Occipital lobe (tissue), 1 donor: ENCODE measurements at regions not wholly inside any gene's neighbourhood (a gene's known extent, or its start where the extent isn't known, plus 50 kb on each side); places are given as distances from the start of the nearest gene placed in this dataset.

ENCODE experiments used
- DNase-seq: peaks from one replicate; lab custom pipeline; 2025; lab: John Stamatoyannopoulos, UW

DNA sequence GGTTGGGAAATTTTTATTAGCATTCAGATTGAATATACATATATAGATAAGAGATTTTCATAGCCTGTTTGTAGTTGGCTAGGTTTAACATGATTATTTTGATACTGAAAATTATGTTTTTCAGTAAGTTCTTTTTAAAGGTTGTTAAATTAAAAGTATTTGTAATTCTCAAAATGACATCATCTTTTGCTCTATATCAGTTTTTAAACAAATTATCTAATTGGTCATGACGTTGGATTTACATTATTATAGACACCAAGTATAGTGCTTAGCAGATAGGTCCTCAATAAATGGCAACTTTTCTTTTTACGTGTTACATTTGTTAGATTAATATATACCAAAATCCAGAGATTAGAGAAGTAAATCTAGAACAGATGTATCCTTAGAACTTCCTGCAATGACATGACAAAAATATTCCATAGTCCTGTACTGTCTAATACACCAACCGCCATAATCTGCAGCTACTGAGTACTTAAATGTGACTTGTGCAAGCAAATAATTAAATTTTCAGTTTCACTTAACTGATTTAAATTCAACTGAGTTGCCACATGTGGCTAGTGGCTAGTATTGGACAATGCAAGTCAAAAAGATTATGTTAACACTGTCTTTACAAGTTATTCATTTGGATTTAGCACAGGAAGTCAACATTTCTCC lies 1613.1 kb upstream of the TENM3 start:
- no peak for DNase-seq

DNA sequence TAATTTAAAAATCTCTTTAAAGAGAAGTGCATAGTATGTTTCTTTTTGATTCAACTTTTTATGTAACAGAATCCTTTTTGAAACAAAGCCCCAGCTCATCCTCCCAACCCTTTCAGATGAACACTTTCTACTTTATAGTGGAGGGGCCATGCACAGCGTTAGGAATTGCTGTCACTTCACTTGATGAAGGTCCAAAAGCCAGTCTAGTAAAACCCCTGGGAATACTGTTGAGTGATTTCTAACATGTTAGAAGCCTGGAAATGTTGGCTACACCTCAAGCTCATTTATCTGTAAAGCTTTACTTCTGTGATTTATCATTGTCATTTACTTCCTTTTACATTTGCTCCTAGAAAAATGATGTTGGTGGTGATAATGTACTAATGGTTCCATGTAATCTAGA lies 1608.9 kb upstream of the TENM3 start:
- no peak for DNase-seq

DNA sequence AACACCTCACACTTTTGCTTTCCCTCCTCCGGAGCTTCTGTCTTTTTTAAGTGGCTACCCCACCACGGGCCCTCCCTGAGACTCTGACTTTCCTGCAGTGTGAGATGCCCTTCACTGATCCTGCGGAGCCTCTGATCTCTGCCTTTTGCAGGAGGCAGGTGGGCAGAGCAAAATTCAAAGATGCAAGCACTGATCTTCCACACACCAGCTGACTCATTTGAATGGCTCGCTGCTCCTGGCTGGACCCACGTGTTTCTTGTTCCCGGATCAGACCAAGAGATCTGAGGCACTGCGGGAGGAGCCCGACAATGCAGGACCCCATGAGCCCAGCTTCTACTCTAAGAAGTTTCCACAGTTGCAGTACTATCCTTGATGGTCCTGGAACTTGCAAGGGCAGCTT lies 1607.9 kb upstream of the TENM3 start:
- no peak for DNase-seq

DNA sequence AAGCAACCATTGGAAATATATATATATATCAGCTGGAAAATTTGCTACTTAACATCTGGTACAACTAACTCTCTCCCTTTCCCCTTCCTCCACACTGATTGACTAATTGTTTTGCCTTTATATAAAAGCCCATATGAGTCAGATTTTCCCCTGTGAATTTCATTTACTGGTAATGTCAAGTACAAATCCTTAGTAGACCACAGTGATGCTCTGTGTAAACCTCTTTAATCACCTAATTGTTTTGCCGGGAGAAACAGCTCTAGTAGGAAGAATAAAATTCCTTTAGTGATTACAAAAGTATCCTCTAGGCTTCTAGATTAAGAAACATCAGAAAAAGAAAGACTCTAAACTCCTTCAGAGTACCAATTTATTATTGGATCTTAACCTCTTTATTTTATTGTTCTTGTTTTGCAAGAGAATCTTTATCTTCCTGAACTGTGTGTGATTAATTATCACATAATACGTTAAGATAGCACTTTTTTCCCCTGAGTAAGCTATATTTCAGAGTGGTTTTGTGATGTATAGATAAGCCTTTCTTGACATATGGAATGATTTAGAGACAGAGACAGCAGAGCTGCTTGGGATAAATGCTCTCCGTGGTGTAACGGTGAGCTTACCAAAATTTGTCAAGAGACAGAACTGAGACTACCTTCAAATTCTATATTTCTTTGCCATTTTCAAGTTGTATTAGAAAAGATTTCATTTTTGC lies 1606.4 kb upstream of the TENM3 start:
- DNase-seq, result no peak

DNA sequence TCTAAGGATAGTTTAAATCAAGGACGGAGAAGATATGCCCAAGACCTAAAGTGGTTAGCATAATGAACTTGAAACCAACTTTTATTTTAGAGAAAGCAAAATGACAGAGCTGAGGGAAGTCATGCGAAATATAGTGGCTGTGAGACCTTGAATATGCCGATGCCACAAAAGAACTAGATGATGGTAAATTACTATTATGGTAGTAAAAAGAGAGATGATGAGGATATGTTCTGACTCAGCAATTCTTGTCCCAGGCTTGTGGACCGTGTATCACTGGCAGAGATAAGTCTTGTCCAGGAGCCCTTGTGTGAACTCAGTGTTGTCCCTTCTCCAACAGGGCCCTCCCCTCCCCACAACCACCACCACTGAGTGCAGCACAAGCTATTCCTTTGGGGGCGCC lies 1605.6 kb upstream of the TENM3 start:
- no peak for DNase-seq

DNA sequence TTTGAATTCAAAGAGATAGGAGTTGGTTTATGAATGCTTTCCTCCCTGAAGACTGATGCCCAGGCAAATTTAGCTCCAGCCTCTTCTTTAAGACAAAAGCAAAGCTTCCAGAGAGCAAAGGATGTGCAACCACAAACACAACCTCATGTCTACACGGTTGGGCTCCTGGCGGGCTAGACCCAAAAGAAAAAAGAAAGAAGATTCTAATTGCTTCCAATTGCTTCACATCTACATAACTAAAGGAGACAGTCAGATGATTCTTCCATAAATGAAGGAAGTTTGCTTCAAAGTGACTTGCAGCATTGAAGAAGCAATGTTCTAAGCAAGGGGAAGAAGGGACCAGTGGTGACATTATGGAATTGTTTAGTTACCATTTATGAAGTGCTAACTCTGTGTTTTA lies 1603.0 kb upstream of the TENM3 start:
- DNase-seq, result no peak

DNA sequence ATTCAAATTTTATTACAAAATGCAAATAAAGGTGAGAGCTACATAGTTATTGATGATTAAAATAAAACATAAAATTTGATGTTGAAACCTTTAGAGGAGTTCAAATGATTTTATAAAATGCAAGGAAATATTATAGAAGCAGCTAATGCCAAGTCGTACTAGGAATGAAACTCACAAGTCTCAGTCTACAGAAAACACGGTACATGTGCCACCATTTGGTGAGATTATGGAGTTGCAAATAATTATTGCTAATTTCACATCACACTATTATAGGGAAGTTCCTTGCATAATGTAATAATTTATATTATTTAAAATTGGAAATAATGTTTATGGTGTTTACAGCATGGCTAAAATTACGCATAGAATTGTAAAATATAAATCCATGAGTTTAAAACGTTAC lies 1601.7 kb upstream of the TENM3 start:
- DNase-seq, result no peak

DNA sequence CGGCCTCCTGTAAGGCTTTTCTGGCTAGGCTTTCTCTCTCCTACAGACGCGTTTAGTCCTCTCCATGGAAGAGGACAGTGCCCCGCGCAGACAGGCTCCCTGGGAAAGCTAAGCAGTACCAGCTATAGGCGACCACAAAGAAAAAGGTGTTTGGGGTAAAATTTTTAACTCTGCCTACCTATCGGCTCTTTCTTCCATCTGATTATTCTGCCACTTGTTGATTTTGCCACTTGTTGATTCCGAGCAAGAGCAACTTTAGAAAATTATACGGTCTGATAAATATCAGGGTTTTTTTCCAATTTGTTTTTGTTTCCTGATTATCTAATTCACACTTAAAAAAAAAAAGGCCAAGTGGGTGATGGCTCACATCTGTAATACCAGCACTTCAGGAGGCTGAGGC lies 1600.5 kb upstream of the TENM3 start:
- DNase-seq, result no peak

DNA sequence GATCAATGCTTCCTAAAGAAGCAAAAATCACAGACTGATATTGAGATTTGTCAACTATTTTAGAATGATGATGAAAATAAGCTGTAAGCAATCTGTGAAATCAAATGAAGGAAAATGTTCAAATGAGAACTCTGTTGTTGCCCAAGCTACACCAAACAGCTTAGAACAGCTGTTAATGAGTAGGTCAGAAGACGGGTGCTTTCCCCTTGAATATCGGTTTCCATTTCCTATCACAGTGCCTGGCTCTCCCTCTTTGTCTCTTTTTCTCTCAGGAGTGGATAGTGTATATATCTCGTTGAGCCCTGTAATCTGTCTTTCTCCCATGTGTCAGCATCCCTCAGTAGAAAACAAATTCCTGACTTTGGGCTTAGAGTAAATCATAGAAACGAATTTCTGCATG lies 1592.9 kb upstream of the TENM3 start:
- DNase-seq, result no peak

DNA sequence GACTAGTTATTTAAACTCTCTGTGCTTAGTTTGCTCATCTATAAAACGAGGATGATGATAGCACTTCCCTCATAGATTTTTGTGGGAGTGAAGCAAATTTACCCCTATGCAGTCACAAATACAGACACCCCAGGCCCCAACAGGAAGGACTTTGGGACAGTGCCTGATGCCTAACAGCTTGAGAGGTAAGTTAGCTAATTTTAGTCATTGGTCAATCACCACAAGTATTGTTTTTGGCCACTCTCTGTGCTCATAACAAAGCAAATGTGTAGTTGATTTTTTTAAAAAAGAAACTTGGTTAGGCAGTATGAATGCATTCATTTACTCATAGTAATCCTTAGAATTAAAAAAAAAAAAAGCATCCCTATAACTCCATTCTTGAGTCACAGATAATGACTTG lies 1590.7 kb upstream of the TENM3 start:
- no peak for DNase-seq

DNA sequence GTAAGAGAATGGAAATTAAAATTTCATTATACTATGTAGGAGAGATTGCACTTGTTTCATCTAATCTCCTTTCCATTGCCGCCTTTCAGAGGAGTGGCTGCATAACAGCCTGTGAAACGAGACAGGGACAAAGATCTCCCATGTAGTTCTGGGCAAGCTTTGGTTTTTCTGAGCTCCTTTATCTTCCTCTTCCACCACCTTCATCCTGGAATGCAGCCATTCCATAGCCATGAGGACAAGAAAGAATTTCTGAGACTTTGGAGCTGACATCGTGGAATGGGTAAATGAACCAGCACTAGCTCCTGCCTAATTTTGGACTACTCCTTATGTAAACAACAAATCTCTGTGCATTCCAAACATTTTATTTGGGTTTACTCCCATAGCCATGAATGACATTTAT lies 1587.3 kb upstream of the TENM3 start:
- no peak for DNase-seq

DNA sequence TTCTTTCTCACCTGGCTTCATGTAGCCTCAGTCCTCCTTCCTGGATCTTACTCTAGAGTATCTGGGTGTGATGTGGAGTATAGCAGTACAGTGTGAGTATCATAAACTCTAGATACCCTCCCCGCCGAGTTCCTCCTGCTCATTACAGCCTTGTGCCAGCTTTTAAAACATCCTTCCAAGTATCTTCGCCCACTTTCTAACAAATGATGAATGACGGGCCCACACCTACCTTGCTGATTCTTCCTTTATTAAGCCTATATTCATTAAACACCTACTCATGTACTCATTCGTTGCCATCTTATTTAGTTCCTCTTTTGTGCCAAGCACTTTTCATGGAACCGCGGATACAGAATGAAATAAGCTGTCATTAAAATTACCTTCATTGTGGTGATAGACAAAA lies 1585.3 kb upstream of the TENM3 start:
- no peak for DNase-seq

DNA sequence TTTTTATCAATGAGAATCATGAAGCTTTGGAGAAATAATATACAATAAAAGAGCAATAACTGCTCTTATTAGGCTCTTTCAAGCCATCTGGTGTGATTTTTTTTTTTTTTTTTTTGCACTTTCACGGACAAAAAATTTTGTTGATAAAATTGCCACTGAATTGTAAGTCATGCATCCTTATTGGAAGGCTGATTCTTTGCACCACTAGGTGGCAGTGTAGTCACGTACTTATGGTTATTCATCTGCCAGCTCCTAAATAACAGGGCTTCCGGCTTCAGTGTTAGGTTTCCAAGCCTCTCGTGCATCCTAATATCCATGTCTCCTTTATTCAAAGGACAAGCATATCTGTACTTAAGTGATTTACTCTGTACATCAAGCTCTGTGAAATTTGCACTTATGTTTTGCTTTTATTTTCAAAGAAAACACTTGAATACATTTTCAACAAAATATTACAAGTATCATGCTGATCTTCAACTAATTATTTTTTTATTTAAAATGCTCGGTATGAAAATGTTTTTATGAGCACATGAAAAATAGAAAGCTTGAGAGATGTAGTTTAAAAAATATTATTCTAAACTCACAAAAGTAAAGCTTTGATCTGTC lies 1578.3 kb upstream of the TENM3 start:
- DNase-seq, result peak; percentile 37

DNA sequence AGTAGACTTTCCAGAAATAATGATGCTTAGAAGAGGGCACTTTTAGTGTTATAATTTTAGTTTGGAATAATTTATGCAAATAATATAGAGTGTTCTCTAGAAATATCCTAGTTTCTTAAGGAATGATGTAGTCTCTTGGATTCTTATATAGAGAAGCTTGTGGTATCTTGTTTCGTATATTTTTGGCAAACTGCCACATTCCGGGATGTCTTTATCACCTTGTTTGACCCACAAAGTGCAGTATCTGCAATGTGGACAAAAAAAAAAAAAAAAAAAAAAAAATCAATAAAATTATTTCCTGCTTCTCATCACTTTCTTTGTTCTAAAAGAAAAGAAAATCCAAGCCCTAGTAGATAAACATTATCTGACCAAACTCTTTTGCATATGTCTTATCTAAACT lies 1577.7 kb upstream of the TENM3 start:
- DNase-seq, result no peak

DNA sequence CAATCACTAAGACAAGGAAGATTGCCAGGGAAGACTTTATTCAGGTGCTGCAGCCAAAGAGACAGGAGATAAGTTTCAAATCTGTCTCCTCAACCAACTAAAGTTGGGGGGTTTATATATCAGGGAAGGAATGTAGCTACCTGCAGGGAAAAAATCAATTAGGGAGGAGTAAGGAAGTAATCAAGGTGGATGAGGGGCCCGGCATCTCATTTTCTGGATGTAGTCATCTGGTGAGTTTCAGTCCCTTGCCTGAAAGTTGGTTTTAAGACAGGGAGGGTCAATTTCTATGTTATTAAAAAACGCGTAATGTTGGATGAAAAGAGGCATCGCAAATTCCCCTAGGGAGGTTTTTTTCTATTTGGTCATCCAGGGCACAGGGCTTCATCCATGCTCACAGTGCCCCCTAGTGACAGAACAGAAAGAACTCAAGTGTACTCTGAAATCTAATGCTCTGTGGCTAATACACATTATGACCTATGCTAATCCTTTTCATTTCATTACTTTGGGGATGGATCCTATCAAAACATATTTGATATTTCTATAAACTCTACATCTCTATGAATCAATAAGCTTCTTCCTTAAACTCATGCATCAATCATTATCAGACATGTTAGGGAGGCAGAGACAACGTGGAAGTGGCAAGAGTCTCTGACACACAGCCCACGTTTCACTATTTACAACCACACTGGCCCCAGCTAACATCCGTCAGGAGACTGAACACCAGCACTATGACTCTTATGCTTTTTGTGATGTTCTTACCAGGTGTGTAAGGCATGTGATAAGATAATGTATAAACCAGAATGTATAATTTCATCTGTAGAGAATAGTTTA lies 1577.0 kb upstream of the TENM3 start:
- DNase-seq, result no peak

DNA sequence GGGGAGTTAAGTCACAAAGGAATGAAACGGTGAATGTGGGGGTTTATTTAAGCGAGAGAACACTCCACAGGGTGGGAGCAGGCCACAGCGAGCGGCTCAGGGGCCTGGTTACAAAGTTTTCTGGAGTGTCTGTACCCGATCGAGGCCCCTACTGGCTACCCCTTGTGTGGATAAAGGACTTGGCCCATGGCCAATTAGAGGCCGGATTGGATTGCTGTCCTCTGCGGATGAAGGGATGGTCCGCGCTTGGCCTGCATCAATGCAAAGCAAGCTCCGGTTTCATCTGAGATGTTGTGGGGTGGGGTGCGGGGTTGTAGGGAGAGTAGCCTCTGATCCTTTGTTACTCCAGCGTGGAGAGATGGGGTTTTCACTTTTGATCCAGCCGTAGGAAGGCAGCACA lies 1574.5 kb upstream of the TENM3 start:
- no peak for DNase-seq

DNA sequence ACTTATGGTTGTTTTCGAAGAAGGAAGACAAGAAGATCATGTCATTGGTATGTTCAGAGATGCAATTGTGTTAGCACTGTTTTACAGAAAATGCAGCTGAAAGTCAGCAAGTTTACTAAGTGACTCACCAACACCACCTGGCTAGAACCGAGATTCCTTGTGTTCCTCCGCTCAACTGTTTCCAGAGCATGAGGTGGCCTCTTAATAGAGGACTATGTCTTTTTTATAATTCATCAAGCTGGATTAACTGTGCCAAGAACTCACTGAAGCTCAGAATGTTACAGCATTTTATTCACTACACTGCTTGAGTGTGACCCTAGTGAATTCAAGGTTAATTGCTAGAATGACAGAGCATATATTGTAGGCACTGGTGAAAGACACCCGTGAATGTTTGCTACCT lies 1573.5 kb upstream of the TENM3 start:
- no peak for DNase-seq

DNA sequence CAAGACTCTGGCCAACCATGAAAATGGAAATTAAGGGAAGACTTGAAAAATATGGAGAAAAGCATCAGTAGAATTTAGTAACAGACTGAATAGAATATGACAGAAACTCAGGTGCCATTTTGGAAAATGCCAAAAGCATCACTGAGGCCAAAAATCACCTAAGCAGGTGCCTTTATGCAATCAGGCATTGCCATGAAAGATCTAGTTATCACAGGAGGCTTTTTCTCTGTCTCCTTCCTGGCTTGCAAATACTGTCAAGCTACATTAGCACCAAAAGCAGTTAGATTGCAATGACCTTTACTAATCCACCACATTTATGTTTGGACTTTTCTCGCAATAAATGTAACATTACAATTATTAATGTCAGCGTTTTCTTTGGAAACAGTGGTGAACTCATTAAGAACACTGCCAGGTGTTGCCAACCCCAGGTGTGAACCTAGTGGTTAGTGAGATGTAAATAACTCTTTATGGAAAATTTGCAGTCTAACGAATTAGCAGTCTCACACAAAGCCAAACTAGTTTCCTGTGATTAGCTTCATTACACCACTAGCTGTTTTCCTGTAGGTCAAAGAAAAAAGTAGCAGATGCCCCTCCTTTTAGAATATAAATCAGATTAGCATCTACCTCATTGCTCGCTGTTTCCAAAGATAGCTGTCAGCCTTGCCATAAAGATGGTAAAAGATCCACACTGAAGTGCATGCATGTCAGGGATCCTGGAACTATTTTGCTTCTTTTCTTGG lies 1568.4 kb upstream of the TENM3 start:
- DNase-seq, result no peak

DNA sequence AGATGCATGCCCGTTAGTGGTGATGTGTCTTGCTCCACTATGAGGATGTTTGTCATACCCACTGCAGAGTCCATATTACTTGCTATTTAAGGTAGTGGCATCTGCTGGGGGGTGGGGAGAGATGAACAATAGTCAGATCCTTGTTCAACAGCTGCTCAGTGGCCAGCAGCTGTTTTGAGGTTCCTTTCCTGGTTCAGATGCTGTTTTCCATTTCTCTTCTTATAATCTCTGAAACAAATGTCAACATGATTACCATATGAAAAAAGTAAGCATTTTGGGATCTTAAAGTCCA lies 1567.9 kb upstream of the TENM3 start:
- DNase-seq, result no peak

DNA sequence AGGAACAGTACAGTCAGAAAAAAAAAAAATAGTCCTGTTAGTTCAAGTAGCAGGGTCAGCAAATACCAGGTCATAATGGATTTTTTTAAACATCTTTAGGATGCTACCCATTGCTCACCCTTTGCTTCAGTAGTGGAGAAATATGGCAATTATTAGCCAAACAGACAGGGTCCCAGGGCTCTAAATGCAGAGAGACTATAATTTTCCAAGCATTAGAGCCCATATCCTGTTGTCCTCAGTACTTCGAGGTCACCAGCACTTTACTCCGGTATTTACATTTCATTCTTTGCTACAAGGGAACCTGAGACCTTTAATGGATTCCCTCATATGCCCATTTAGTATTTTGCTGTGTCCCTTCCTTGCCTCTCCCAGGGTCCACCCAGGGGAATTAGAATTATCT lies 1562.9 kb upstream of the TENM3 start:
- DNase-seq, result no peak

DNA sequence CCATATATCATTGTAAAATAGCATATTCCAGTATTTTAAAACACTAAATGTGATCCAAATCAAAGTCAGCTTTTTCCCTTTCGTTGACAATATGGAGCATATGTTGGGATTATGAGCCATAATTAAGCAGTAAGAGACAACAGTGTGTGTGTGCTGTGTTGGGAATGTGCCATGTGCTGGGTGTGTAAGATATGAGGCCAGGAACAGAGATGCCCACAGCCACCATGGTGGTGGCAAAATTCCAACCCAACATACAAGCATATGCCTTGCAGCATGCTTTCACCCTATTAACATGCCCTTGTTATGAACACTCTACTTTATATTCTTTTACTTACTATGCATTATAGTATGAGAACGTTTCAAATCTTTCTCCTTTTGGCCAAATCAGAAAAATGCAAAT lies 1560.4 kb upstream of the TENM3 start:
- DNase-seq, result no peak

DNA sequence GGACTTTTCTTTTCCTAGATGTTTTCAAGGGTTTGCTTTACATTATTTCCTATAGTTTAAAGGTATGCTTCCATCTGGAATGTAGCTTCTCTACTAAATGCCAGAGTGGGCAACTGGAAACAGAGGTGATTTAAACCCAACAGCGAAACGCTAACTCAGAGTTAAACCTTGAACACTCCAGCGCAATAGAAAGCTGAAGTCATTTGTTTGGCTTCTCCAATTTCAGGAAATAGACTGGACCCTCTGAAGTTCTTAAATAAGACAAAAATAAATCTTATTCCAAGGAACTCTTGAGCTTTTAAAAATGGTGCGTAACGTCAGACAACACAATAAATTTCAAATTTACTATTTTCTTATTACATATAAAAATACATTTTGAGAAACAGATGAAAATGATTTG lies 1560.0 kb upstream of the TENM3 start:
- no peak for DNase-seq
